ENCODE measurements at regions not wholly inside any gene's neighbourhood (a gene's known extent, or its start where the extent isn't known, plus 50 kb on each side); places are given as distances from the start of the nearest gene placed in this dataset.

DNA sequence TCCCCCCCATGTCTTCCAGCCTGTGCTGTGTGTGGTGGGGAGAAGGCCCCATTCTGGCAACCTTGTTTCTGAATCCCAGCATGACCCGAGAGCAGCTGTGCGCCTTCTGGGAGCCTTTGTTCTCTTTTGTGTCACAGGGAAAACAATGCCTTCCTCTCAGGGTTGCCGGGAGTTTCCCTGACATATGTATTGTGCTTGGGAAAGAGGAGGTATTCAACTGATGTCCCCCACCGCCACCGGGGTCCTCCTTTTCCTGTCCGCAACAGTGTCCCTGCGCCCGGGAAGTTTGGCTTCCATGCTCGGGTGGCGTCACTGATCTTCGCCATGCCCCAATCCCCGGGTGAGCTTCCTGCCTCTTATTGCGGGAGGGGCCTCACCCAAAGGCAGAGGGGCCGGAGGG is 77.5 kb upstream of the ASB18 start:
- no peak overlapping the region for H3K27ac Mint-ChIP-seq (ENCODE audit: unreplicated experiment)

GRCh38 chr2:236342507-236342906 is 78.3 kb upstream of the ASB18 start:
- H3K27me3 ChIP-seq (replicated peaks; ENCODE audit: control insufficient read depth, insufficient read depth, low read length), result no peaks in the 10 kb centered on the region
- Mint-ChIP-seq H3K4me1 (ENCODE audit: low read depth, unreplicated experiment) (peaks cover under 1% of the 10 kb centered on the region), H3K9me3 (ENCODE audit: unreplicated experiment) (no peaks in the 10 kb centered on the region), H3K27ac (ENCODE audit: unreplicated experiment) (no peak overlapping the region), H3K4me3 (ENCODE audit: unreplicated experiment) (no peak overlapping the region), H3K27me3 (ENCODE audit: insufficient read depth, unreplicated experiment) (peaks cover 2% of the 10 kb centered on the region), H3K36me3 (ENCODE audit: insufficient read depth, unreplicated experiment) (no peaks in the 10 kb centered on the region)
- H3K9me3 ChIP-seq, result no peaks in the 10 kb centered on the region
- DNase-seq, result no peak
- H3K4me1 ChIP-seq, result no peaks in the 10 kb centered on the region
- CTCF ChIA-PET, result no interaction called here
- intact Hi-C loops (cut with micrococcal nuclease; ENCODE audit: unreplicated experiment), result no loop called here
- POLR2A ChIA-PET, result no interaction called here
- H3K36me3 ChIP-seq (ENCODE audit: control insufficient read depth, insufficient read depth, low read length), result no peaks in the 10 kb centered on the region
- no peak for TF ChIP-seq CTCF (IDR thresholded peaks at IDR 0.05; ENCODE audit: insufficient read depth in 1 of 2, low read depth in 1 of 2, low read length in 1 of 2, severe bottlenecking in 1 of 2, unreplicated experiment in 1 of 2)
- BruUV-seq (replicated peaks), result no TSS peak
- no peak overlapping the region for H3K4me3 ChIP-seq (ENCODE audit: low read depth, low read length)

More for the DNA sequence above, 77.5 kb upstream of the ASB18 start:
- no peaks in the 10 kb centered on the region for H3K4me1 ChIP-seq
- no peaks in the 10 kb centered on the region for H3K36me3 Mint-ChIP-seq (ENCODE audit: insufficient read depth, unreplicated experiment)
- TF ChIP-seq CTCF (IDR thresholded peaks at IDR 0.05; ENCODE audit: insufficient read depth in 1 of 2, low read depth in 1 of 2, low read length in 1 of 2, severe bottlenecking in 1 of 2, unreplicated experiment in 1 of 2), result no peak
- no peak overlapping the region for H3K4me3 Mint-ChIP-seq (ENCODE audit: unreplicated experiment)
- CTCF ChIA-PET, result no interaction called here
- intact Hi-C loops (cut with micrococcal nuclease; ENCODE audit: unreplicated experiment), result no loop called here
- no peak overlapping the region for H3K4me3 ChIP-seq (ENCODE audit: low read depth, low read length)
- no peaks in the 10 kb centered on the region for H3K9me3 Mint-ChIP-seq (ENCODE audit: unreplicated experiment)
- BruUV-seq (replicated peaks), result no TSS peak
- no peaks in the 10 kb centered on the region for H3K36me3 ChIP-seq (ENCODE audit: control insufficient read depth, insufficient read depth, low read length)
- DNase-seq, result no peak
- H3K9me3 ChIP-seq, result no peaks in the 10 kb centered on the region
- peaks cover 4% of the 10 kb centered on the region for H3K4me1 Mint-ChIP-seq (ENCODE audit: low read depth, unreplicated experiment)
- H3K27me3 ChIP-seq (replicated peaks; ENCODE audit: control insufficient read depth, insufficient read depth, low read length), result no peaks in the 10 kb centered on the region
- peaks cover under 1% of the 10 kb centered on the region for H3K27me3 Mint-ChIP-seq (ENCODE audit: insufficient read depth, unreplicated experiment)
- POLR2A ChIA-PET, result no interaction called here

- Mint-ChIP-seq H3K27me3 (ENCODE audit: insufficient read depth, unreplicated experiment) (peaks cover 3% of the 10 kb centered on the region), H3K4me3 (ENCODE audit: unreplicated experiment) (no peak overlapping the region), H3K4me1 (ENCODE audit: low read depth, unreplicated experiment) (no peaks in the 10 kb centered on the region), H3K36me3 (ENCODE audit: insufficient read depth, unreplicated experiment) (no peaks in the 10 kb centered on the region), H3K27ac (ENCODE audit: unreplicated experiment) (no peak overlapping the region), H3K9me3 (ENCODE audit: unreplicated experiment) (no peaks in the 10 kb centered on the region)
- H3K9me3 ChIP-seq, result no peaks in the 10 kb centered on the region
- no peaks in the 10 kb centered on the region for H3K4me1 ChIP-seq
- ChIA-PET CTCF (no interaction called here), POLR2A (no interaction called here)
- H3K27me3 ChIP-seq (replicated peaks; ENCODE audit: control insufficient read depth, insufficient read depth, low read length), result no peaks in the 10 kb centered on the region
- no peak for TF ChIP-seq CTCF (IDR thresholded peaks at IDR 0.05; ENCODE audit: insufficient read depth in 1 of 2, low read depth in 1 of 2, low read length in 1 of 2, severe bottlenecking in 1 of 2, unreplicated experiment in 1 of 2)
- no peak for DNase-seq
- no peak overlapping the region for H3K4me3 ChIP-seq (ENCODE audit: low read depth, low read length)
- intact Hi-C loops (cut with micrococcal nuclease; ENCODE audit: unreplicated experiment), result loop anchor here (1.0 kb wide), 1 partner anchor 717 kb away; no protein-coding TSS in a partner anchor
- no peaks in the 10 kb centered on the region for H3K36me3 ChIP-seq (ENCODE audit: control insufficient read depth, insufficient read depth, low read length)
- BruUV-seq (replicated peaks), result no TSS peak
Measured at GRCh38 chr2:236342951-236343350, 78.7 kb upstream of the ASB18 start.
